ENCODE measurements at regions not wholly inside any gene's neighbourhood (a gene's known extent, or its start where the extent isn't known, plus 50 kb on each side); places are given as distances from the start of the nearest gene placed in this dataset.
"Not testable (repeated sequence)": the region's sequence is repeated elsewhere in the genome, so short reads cannot be mapped to it uniquely, and the experiment has no call there.

DNA sequence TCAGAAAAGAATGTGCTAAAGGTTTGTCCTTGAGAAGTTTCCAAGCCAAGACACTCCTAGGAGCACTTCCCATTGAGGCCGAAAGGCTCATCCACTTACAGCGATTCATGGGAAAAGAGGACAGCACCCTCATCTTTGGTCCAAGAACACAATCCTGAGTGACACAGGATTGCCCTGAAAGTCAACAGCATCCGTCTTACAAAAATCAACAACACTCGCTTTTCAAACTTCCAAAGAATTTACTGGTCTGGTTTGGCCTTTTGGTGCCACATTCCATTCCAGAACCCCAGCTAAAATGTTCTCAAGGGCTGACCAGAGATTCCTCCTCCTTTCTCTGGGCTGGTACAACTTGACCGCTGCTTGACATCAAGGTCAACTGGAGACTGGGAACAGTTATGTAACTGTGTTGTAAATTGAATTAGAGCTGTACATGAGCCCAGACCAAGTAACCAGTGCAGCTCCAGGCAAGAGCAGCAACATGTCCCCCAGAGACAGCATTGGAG is 415.8 kb upstream of the PIK3R1 start:
- Histone ChIP-seq H3K4me3 (replicated peaks in 1 of 3; ENCODE audit: insufficient read depth in 1 of 3, low read depth in 1 of 3, low read length in 3 of 3) (no peak overlapping the region), H3K36me3 (ENCODE audit: control insufficient read depth in 2 of 2, extremely low read depth in 1 of 2, insufficient read depth in 2 of 2, low read length in 2 of 2) (no peaks in the 10 kb centered on the region), H4K20me1 (replicated peaks; ENCODE audit: control insufficient read depth, extremely low read depth, insufficient read depth, low read length) (no peaks in the 10 kb centered on the region), H3K27me3 (ENCODE audit: control insufficient read depth in 2 of 2, insufficient read depth in 2 of 2, low read length in 2 of 2) (peaks cover 0 to 2% of the 10 kb centered on the region in 2 experiments), H3K9me1 (replicated peaks; ENCODE audit: control insufficient read depth, extremely low read depth, insufficient read depth, low read length) (no peaks in the 10 kb centered on the region), H3K9ac (replicated peaks; ENCODE audit: extremely low read depth, insufficient read depth, low read length) (no peak overlapping the region), H3K4me2 (ENCODE audit: insufficient read depth, low read length) (no peak overlapping the region), H3K79me2 (ENCODE audit: control insufficient read depth, insufficient read depth, low read length) (no peaks in the 10 kb centered on the region), H3K27ac (ENCODE audit: insufficient read depth, low read depth, low read length) (no peak overlapping the region), H3K4me1 (ENCODE audit: control insufficient read depth, extremely low read depth, insufficient read depth, low read length) (no peaks in the 10 kb centered on the region), H2AFZ (ENCODE audit: low read depth, low read length) (no peak overlapping the region), H3K9me3 (replicated peaks; ENCODE audit: control insufficient read depth, insufficient read depth, low read length) (no peaks in the 10 kb centered on the region)
- DNase-seq (ENCODE audit: low read depth, low spot score) (no peak), FAIRE-seq (no peak)
- BruUV-seq (replicated peaks): no TSS peak
- intact Hi-C loops (cut with micrococcal nuclease) (no loop called here), dilution Hi-C loops (cut with MboI; ENCODE audit: extremely low pct_ligation_motif_present, low sequenced_read_pairs) (no loop called here)
- ChIA-PET CTCF (no interaction called here), POLR2A (no interaction called here)
- TF ChIP-seq MYC (IDR thresholded peaks at IDR 0.05; ENCODE audit: low read depth, low read length): no peak
- no peak for TF ChIP-seq JUN (IDR thresholded peaks at IDR 0.05; ENCODE audit: borderline replicate concordance, insufficient read depth, insufficient read length, low read depth)
- TF ChIP-seq, protein P1, sequence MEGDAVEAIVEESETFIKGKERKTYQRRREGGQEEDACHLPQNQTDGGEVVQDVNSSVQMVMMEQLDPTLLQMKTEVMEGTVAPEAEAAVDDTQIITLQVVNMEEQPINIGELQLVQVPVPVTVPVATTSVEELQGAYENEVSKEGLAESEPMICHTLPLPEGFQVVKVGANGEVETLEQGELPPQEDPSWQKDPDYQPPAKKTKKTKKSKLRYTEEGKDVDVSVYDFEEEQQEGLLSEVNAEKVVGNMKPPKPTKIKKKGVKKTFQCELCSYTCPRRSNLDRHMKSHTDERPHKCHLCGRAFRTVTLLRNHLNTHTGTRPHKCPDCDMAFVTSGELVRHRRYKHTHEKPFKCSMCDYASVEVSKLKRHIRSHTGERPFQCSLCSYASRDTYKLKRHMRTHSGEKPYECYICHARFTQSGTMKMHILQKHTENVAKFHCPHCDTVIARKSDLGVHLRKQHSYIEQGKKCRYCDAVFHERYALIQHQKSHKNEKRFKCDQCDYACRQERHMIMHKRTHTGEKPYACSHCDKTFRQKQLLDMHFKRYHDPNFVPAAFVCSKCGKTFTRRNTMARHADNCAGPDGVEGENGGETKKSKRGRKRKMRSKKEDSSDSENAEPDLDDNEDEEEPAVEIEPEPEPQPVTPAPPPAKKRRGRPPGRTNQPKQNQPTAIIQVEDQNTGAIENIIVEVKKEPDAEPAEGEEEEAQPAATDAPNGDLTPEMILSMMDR (IDR thresholded peaks at IDR 0.05; ENCODE audit: extremely low read depth in 1 of 2, insufficient read depth in 1 of 2, low read depth in 1 of 2, low read length in 2 of 2): no peak
- no peak for TF ChIP-seq GATA2 (IDR thresholded peaks at IDR 0.05; ENCODE audit: insufficient read depth, insufficient read length, low read depth, low read length)

DNA sequence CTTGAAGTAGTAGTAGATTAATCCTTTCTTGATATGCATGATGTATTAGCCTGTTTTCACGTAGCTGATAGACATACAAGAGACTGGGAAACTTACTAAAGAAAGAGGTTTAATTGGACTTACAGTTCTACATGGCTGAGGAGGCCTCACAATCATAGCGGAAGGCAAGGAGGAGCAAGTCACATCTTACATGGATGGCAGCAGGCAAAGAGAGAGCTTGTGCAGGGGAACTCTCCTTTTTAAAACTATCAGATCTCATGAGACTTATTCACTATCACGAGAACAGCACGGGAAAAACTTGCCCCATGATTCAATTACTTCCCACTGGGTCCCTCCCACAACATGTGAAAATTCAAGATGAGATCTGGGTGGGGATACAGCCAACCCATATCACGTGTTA is 417.1 kb upstream of the PIK3R1 start:
- BruUV-seq (replicated peaks); intact Hi-C loops (cut with micrococcal nuclease); H3K9ac ChIP-seq (replicated peaks; ENCODE audit: extremely low read depth, insufficient read depth, low read length); POLR2A ChIA-PET; FAIRE-seq; H2AFZ ChIP-seq (ENCODE audit: low read depth, low read length); H3K4me3 ChIP-seq (replicated peaks in 1 of 3; ENCODE audit: insufficient read depth in 1 of 3, low read depth in 1 of 3, low read length in 3 of 3); H3K4me2 ChIP-seq (ENCODE audit: insufficient read depth, low read length); H3K36me3 ChIP-seq (ENCODE audit: control insufficient read depth in 2 of 2, extremely low read depth in 1 of 2, insufficient read depth in 2 of 2, low read length in 2 of 2); H3K27me3 ChIP-seq (ENCODE audit: control insufficient read depth in 2 of 2, insufficient read depth in 2 of 2, low read length in 2 of 2); H4K20me1 ChIP-seq (replicated peaks; ENCODE audit: control insufficient read depth, extremely low read depth, insufficient read depth, low read length); dilution Hi-C loops (cut with MboI; ENCODE audit: extremely low pct_ligation_motif_present, low sequenced_read_pairs); H3K79me2 ChIP-seq (ENCODE audit: control insufficient read depth, insufficient read depth, low read length); H3K9me3 ChIP-seq (replicated peaks; ENCODE audit: control insufficient read depth, insufficient read depth, low read length); H3K9me1 ChIP-seq (replicated peaks; ENCODE audit: control insufficient read depth, extremely low read depth, insufficient read depth, low read length); H3K4me1 ChIP-seq (ENCODE audit: control insufficient read depth, extremely low read depth, insufficient read depth, low read length); CTCF ChIA-PET; DNase-seq (ENCODE audit: low read depth, low spot score); H3K27ac ChIP-seq (ENCODE audit: insufficient read depth, low read depth, low read length): not testable (repeated sequence)

All from endothelial cell of umbilical vein (primary cell).